ENCODE measurements at regions not wholly inside any gene's neighbourhood (a gene's known extent, or its start where the extent isn't known, plus 50 kb on each side); places are given as distances from the start of the nearest gene placed in this dataset.

- TF ChIP-seq TEAD4 (IDR thresholded peaks at IDR 0.05) (peak; percentile 88), TCF12 (IDR thresholded peaks at IDR 0.05; ENCODE audit: low read depth) (0 out of 2 replicates have a peak, but pooled peaks have one; percentile 24), EP300 (IDR thresholded peaks at IDR 0.05; ENCODE audit: borderline replicate concordance) (peak; percentile 30; the same call in 1 of the 2 replicates), TAF1 (IDR thresholded peaks at IDR 0.05; ENCODE audit: low read depth) (no peak)
Measured at GRCh38 chr4:96390404-96390803, 550.5 kb downstream of the PDHA2 start.

DNA sequence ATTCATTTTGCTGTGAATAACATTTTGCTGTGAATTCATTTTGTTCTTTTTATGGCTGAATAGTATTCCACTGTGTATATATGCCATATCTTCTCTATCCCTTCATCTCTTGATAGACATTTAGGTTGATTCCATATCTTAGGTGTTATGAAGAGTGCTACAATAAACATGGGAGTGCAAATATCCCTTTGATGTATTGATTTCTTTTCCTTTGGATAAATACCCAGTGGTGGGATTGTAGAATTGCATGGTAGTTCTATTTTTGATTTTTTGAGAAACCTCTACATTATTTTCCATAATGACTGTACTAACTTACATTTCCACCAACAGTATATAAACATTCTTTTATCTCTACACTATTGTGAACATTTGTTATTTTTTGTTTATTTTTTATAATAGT lies 555.9 kb downstream of the PDHA2 start:
- TF ChIP-seq CREB1 (IDR thresholded peaks at IDR 0.05; ENCODE audit: low read depth): no peak
- no peak for TF ChIP-seq TAF1 (IDR thresholded peaks at IDR 0.05; ENCODE audit: low read depth)
- no peak for TF ChIP-seq EGR1 (IDR thresholded peaks at IDR 0.05)
- TF ChIP-seq TEAD4 (IDR thresholded peaks at IDR 0.05): no peak
- TF ChIP-seq EP300 (IDR thresholded peaks at IDR 0.05; ENCODE audit: borderline replicate concordance): no peak
- no peak for TF ChIP-seq CEBPB (IDR thresholded peaks at IDR 0.05)
- TF ChIP-seq NFIC (IDR thresholded peaks at IDR 0.05): no peak
- TF ChIP-seq RAD21 (IDR thresholded peaks at IDR 0.05; ENCODE audit: low read depth): no peak
- no peak for TF ChIP-seq ZBTB7A (IDR thresholded peaks at IDR 0.05; ENCODE audit: low read depth)
- TF ChIP-seq TCF12 (IDR thresholded peaks at IDR 0.05; ENCODE audit: low read depth): no peak

DNA sequence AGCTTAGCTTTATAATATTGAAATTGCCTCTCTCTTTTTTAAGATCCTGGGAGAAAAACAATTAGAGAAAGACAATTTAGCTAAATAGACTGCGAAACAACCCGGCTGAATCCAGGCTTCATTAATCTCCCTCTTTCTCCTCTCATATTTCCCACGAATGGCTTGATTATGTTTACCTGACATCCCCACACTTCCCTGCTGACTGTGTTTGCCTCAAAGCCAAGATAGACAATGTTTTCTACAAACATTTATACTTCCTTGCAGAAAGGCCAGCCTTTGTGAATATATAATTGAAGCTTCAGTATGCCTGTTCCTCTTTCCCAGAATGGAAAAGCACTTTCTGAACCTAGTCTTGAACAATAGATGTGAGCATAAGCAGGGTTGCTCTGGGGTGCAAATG lies 566.8 kb downstream of the PDHA2 start:
- TF ChIP-seq TCF12 (IDR thresholded peaks at IDR 0.05; ENCODE audit: low read depth): no peak
- TF ChIP-seq, protein P1, sequence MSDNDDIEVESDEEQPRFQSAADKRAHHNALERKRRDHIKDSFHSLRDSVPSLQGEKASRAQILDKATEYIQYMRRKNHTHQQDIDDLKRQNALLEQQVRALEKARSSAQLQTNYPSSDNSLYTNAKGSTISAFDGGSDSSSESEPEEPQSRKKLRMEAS (IDR thresholded peaks at IDR 0.05): no peak
- no peak for TF ChIP-seq RAD21 (IDR thresholded peaks at IDR 0.05; ENCODE audit: low read depth)
- no peak for TF ChIP-seq CEBPB (IDR thresholded peaks at IDR 0.05)
- TF ChIP-seq EP300 (IDR thresholded peaks at IDR 0.05; ENCODE audit: borderline replicate concordance): no peak
- no peak for TF ChIP-seq CREB1 (IDR thresholded peaks at IDR 0.05; ENCODE audit: low read depth)
- no peak for TF ChIP-seq NFIC (IDR thresholded peaks at IDR 0.05)
- no peak for TF ChIP-seq TAF1 (IDR thresholded peaks at IDR 0.05; ENCODE audit: low read depth)
- no peak for TF ChIP-seq YY1 (IDR thresholded peaks at IDR 0.05; ENCODE audit: low read depth)
- no peak for TF ChIP-seq ZBTB7A (IDR thresholded peaks at IDR 0.05; ENCODE audit: low read depth)
- TF ChIP-seq, protein P2, sequence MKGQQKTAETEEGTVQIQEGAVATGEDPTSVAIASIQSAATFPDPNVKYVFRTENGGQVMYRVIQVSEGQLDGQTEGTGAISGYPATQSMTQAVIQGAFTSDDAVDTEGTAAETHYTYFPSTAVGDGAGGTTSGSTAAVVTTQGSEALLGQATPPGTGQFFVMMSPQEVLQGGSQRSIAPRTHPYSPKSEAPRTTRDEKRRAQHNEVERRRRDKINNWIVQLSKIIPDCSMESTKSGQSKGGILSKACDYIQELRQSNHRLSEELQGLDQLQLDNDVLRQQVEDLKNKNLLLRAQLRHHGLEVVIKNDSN (IDR thresholded peaks at IDR 0.05): no peak
- TF ChIP-seq FOXM1 (IDR thresholded peaks at IDR 0.05; ENCODE audit: borderline replicate concordance, low read depth): no peak
- TF ChIP-seq EGR1 (IDR thresholded peaks at IDR 0.05): no peak
- no peak for TF ChIP-seq TEAD4 (IDR thresholded peaks at IDR 0.05)
- TF ChIP-seq, protein P3, sequence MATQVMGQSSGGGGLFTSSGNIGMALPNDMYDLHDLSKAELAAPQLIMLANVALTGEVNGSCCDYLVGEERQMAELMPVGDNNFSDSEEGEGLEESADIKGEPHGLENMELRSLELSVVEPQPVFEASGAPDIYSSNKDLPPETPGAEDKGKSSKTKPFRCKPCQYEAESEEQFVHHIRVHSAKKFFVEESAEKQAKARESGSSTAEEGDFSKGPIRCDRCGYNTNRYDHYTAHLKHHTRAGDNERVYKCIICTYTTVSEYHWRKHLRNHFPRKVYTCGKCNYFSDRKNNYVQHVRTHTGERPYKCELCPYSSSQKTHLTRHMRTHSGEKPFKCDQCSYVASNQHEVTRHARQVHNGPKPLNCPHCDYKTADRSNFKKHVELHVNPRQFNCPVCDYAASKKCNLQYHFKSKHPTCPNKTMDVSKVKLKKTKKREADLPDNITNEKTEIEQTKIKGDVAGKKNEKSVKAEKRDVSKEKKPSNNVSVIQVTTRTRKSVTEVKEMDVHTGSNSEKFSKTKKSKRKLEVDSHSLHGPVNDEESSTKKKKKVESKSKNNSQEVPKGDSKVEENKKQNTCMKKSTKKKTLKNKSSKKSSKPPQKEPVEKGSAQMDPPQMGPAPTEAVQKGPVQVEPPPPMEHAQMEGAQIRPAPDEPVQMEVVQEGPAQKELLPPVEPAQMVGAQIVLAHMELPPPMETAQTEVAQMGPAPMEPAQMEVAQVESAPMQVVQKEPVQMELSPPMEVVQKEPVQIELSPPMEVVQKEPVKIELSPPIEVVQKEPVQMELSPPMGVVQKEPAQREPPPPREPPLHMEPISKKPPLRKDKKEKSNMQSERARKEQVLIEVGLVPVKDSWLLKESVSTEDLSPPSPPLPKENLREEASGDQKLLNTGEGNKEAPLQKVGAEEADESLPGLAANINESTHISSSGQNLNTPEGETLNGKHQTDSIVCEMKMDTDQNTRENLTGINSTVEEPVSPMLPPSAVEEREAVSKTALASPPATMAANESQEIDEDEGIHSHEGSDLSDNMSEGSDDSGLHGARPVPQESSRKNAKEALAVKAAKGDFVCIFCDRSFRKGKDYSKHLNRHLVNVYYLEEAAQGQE (IDR thresholded peaks at IDR 0.05; ENCODE audit: low read depth): no peak

DNA sequence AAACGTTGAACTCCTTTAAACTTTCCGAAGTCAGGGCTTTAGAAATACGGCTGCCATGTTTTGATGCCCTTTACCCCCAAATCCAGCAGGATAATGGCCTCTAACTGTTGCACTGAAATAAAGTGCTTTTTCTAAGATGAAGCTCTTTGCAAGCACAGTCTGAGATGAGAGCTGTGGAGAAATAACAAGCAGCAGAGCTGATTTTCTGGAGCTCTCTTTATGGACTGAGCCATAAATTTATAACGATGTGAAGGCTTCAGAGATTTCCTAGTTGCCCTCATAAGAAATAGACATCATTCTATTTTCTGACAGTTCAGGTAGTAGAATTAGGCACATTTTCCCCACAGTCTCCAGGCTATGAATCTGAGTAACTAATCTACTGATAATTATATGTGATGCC lies 567.3 kb downstream of the PDHA2 start:
- TF ChIP-seq ZBTB7A (IDR thresholded peaks at IDR 0.05; ENCODE audit: low read depth) (no peak), CREB1 (IDR thresholded peaks at IDR 0.05; ENCODE audit: low read depth) (no peak), TCF12 (IDR thresholded peaks at IDR 0.05; ENCODE audit: low read depth) (no peak), TAF1 (IDR thresholded peaks at IDR 0.05; ENCODE audit: low read depth) (no peak), EP300 (IDR thresholded peaks at IDR 0.05; ENCODE audit: borderline replicate concordance) (no peak), TEAD4 (IDR thresholded peaks at IDR 0.05) (no peak)

DNA sequence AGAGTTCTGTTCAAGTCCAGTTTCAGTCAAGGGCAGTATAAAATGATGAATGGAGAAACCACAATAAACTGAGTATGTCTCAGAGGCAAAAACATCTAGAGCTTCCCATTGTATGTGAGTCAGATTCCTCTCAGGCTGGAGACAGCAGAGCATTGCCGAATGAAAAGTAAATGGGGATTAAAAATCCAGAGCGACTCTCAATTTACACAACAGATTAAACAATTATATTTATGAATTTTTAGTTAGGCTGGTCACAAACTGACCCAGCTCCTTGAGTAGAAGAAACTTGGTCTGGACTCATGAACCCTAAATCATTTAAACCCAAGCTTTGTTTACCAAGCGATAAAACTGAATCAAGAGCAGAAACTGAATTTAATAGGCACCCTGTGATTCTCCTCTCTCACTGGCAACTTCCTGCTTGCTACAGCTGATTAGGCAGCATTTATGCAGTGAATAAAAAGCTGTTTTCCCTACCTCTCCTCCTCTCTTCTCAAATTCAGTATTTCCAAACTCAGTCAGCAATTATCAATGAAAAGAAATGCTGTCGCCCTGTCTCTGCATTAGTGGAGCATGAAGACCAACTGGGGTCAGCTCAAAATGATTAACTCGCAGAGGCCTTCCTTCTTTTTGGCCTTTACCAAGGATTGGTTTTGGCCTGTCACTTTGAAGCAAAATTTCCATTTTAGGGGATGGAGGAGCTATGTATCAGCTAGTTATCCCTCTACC lies 568.0 kb downstream of the PDHA2 start:
- TF ChIP-seq, protein P3 (IDR thresholded peaks at IDR 0.05; ENCODE audit: low read depth): no peak
- TF ChIP-seq TAF1 (IDR thresholded peaks at IDR 0.05; ENCODE audit: low read depth) (no peak), RAD21 (IDR thresholded peaks at IDR 0.05; ENCODE audit: low read depth) (no peak), CREB1 (IDR thresholded peaks at IDR 0.05; ENCODE audit: low read depth) (no peak), TCF12 (IDR thresholded peaks at IDR 0.05; ENCODE audit: low read depth) (peak; percentile 56; the same call in 1 of the 2 replicates), EP300 (IDR thresholded peaks at IDR 0.05; ENCODE audit: borderline replicate concordance) (peak; percentile 70), ZBTB7A (IDR thresholded peaks at IDR 0.05; ENCODE audit: low read depth) (no peak), EGR1 (IDR thresholded peaks at IDR 0.05) (no peak), FOXM1 (IDR thresholded peaks at IDR 0.05; ENCODE audit: borderline replicate concordance, low read depth) (peak; percentile 38; the same call in 1 of the 2 replicates), CEBPB (IDR thresholded peaks at IDR 0.05) (peak; percentile 51; the same call in 1 of the 2 replicates), TEAD4 (IDR thresholded peaks at IDR 0.05) (peak; percentile 58), NFIC (IDR thresholded peaks at IDR 0.05) (no peak), YY1 (IDR thresholded peaks at IDR 0.05; ENCODE audit: low read depth) (no peak)
- TF ChIP-seq, protein P1 (IDR thresholded peaks at IDR 0.05): no peak
- TF ChIP-seq, protein P2 (IDR thresholded peaks at IDR 0.05): no peak

All from Ishikawa (cell line).